Fibroblast of lung (primary cell): ENCODE measurements at regions not wholly inside any gene's neighbourhood (a gene's known extent, or its start where the extent isn't known, plus 50 kb on each side); places are given as distances from the start of the nearest gene placed in this dataset.

ENCODE experiments used
- DNase-seq, 2 donors: peaks; one replicate each; pipeline versions ENCODE4 v3.0.0 to v3.0.0-alpha.2; 2010; ENCODE audit warnings: low read depth in 2 of 2
- H2AFZ ChIP-seq: 2 replicates; pipeline ENCODE4 v1.5.1; 2012; ENCODE audit warnings: low read length, control low read depth, inconsistent platforms
- H3K27ac ChIP-seq: 2 replicates; pipeline ENCODE4 v1.5.1; 2011; ENCODE audit warnings: low read length, control low read depth; ENCODE audit not compliant: insufficient read depth
- H3K27me3 ChIP-seq: 2 replicates; pipeline ENCODE4 v1.5.1; 2011; ENCODE audit warnings: mild to moderate bottlenecking, low read length; ENCODE audit not compliant: control insufficient read depth, insufficient read depth
- H3K36me3 ChIP-seq: 2 replicates; pipeline ENCODE4 v1.5.1; 2011; ENCODE audit warnings: low read length; ENCODE audit not compliant: control insufficient read depth, insufficient read depth
- H3K4me1 ChIP-seq: 2 replicates; pipeline ENCODE4 v1.5.1; 2011; ENCODE audit warnings: low read length; ENCODE audit not compliant: control insufficient read depth, insufficient read depth; ENCODE audit errors: extremely low read depth
- H3K4me2 ChIP-seq: 2 replicates; pipeline ENCODE4 v1.5.1; 2011; ENCODE audit warnings: low read length, control low read depth; ENCODE audit not compliant: insufficient read depth; ENCODE audit errors: extremely low read depth
- H3K4me3 ChIP-seq, 4 experiments: fragments of 200-600 bp in 1 of 4; sonication (generic) in 1 of 4; replicated peaks in 1 of 4; 2 replicates each; pipeline ENCODE4 v1.5.1; 2011 to 2016; ENCODE audit warnings: low read length in 4 of 4, low read depth in 3 of 4, mild to moderate bottlenecking in 3 of 4, control low read depth in 2 of 4, inconsistent platforms in 1 of 4, mixed read lengths in 1 of 4; ENCODE audit not compliant: insufficient read depth in 1 of 4; ENCODE audit errors: control extremely low read depth in 1 of 4
- H3K79me2 ChIP-seq: 2 replicates; pipeline ENCODE4 v1.5.1; 2012; ENCODE audit warnings: mild to moderate bottlenecking, low read length, inconsistent platforms; ENCODE audit not compliant: control insufficient read depth, insufficient read depth
- H3K9ac ChIP-seq: 2 replicates; pipeline ENCODE4 v1.5.1; 2011; ENCODE audit warnings: mild to moderate bottlenecking, low read length, control low read depth; ENCODE audit not compliant: insufficient read depth
- H3K9me3 ChIP-seq: 2 replicates; pipeline ENCODE4 v1.5.1; 2012; ENCODE audit warnings: low read depth, low read length; ENCODE audit not compliant: control insufficient read depth, insufficient read depth
- H4K20me1 ChIP-seq: 2 replicates; pipeline ENCODE4 v1.5.1; 2011; ENCODE audit warnings: low read length; ENCODE audit not compliant: control insufficient read depth, insufficient read depth; ENCODE audit errors: extremely low read depth
- EZH2 ChIP-seq: IDR thresholded peaks from 2 replicates; pipeline ENCODE4 v1.5.1; 2012; ENCODE audit warnings: low read length, control low read depth, mild to moderate bottlenecking; ENCODE audit errors: missing control alignments
- TF ChIP-seq, protein P1 (sequence below), 2 donors: IDR thresholded peaks in 1 of 2; conservative IDR thresholded peaks in 1 of 2; 1 replicate in 1 of 2; 2 replicates in 1 of 2; pipeline ENCODE4 v1.5.1; 2011 to 2012; ENCODE audit warnings: low read length in 2 of 2, control low read depth in 1 of 2, inconsistent platforms in 1 of 2, low read depth in 1 of 2, mild to moderate bottlenecking in 1 of 2

- no peak overlapping the region for H3K9ac ChIP-seq
- no peak overlapping the region for H3K4me2 ChIP-seq
These were observed 872.9 kb upstream of the PCDH10 start for GRCh38 chr4:132276185-132276584.

GRCh38 chr4:132276989-132277388 is 872.1 kb upstream of the PCDH10 start:
- H3K4me3 ChIP-seq: no peak overlapping the region
- no peak overlapping the region for H2AFZ ChIP-seq
- H3K4me2 ChIP-seq: no peak overlapping the region
- H3K4me1 ChIP-seq: no peaks in the 10 kb centered on the region
- no peak overlapping the region for H3K9ac ChIP-seq
- H3K27me3 ChIP-seq: no peaks in the 10 kb centered on the region
- TF ChIP-seq, protein P1, sequence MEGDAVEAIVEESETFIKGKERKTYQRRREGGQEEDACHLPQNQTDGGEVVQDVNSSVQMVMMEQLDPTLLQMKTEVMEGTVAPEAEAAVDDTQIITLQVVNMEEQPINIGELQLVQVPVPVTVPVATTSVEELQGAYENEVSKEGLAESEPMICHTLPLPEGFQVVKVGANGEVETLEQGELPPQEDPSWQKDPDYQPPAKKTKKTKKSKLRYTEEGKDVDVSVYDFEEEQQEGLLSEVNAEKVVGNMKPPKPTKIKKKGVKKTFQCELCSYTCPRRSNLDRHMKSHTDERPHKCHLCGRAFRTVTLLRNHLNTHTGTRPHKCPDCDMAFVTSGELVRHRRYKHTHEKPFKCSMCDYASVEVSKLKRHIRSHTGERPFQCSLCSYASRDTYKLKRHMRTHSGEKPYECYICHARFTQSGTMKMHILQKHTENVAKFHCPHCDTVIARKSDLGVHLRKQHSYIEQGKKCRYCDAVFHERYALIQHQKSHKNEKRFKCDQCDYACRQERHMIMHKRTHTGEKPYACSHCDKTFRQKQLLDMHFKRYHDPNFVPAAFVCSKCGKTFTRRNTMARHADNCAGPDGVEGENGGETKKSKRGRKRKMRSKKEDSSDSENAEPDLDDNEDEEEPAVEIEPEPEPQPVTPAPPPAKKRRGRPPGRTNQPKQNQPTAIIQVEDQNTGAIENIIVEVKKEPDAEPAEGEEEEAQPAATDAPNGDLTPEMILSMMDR (conservative IDR thresholded peaks at IDR 0.05 in 1 of 2, IDR thresholded peaks at IDR 0.05 in 1 of 2; ENCODE audit: low read depth in 1 of 2, low read length in 2 of 2): no peak
- no peak for TF ChIP-seq EZH2
- no peaks in the 10 kb centered on the region for H3K36me3 ChIP-seq
- no peak for DNase-seq
- no peak overlapping the region for H3K27ac ChIP-seq
- no peaks in the 10 kb centered on the region for H3K79me2 ChIP-seq
- no peaks in the 10 kb centered on the region for H3K9me3 ChIP-seq
- H4K20me1 ChIP-seq: no peaks in the 10 kb centered on the region

More at GRCh38 chr4:132276185-132276584, 872.9 kb upstream of the PCDH10 start:
- Histone ChIP-seq H3K79me2 (no peaks in the 10 kb centered on the region), H3K36me3 (no peaks in the 10 kb centered on the region), H4K20me1 (no peaks in the 10 kb centered on the region), H3K9me3 (no peaks in the 10 kb centered on the region), H3K4me3 (no peak overlapping the region), H3K4me1 (no peaks in the 10 kb centered on the region), H3K27ac (no peak overlapping the region), H2AFZ (no peak overlapping the region), H3K27me3 (no peaks in the 10 kb centered on the region)
- DNase-seq: no peak
- TF ChIP-seq, protein P1 (conservative IDR thresholded peaks at IDR 0.05 in 1 of 2, IDR thresholded peaks at IDR 0.05 in 1 of 2; ENCODE audit: low read depth in 1 of 2, low read length in 2 of 2): no peak
- TF ChIP-seq EZH2: no peak

DNA sequence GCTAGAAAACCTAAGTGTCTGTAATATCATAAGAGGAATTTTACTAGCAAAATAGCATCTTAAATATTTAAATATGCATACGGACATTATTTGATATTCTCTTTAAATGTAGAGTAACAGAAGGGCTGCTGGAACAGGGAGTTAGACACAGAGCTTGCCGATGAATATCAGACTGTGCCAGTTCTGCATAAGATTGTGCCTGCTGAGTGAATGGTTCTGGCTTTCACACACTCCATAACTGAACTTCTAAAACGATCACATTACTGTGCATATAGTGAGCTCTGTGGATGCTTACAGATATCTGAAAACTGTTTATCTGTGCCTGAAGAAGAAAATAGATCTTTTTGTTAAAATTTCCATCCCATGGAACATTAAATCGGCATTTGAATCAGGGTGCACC is 867.4 kb upstream of the PCDH10 start:
- Histone ChIP-seq H3K4me3 (no peak overlapping the region), H3K27me3 (no peaks in the 10 kb centered on the region)
- peak in 1 of 2 donors; percentile 11 for DNase-seq

More for the DNA sequence above, 867.4 kb upstream of the PCDH10 start:
- Histone ChIP-seq H3K27ac (no peak overlapping the region), H3K9me3 (no peaks in the 10 kb centered on the region), H3K9ac (no peak overlapping the region), H2AFZ (no peak overlapping the region), H3K4me2 (no peak overlapping the region), H3K36me3 (no peaks in the 10 kb centered on the region), H3K4me1 (no peaks in the 10 kb centered on the region), H3K79me2 (no peaks in the 10 kb centered on the region), H4K20me1 (no peaks in the 10 kb centered on the region)
- TF ChIP-seq EZH2: no peak
- TF ChIP-seq, protein P1 (conservative IDR thresholded peaks at IDR 0.05 in 1 of 2, IDR thresholded peaks at IDR 0.05 in 1 of 2; ENCODE audit: low read depth in 1 of 2, low read length in 2 of 2): no peak
